ENCODE measurements at regions not wholly inside any gene's neighbourhood (a gene's known extent, or its start where the extent isn't known, plus 50 kb on each side); places are given as distances from the start of the nearest gene placed in this dataset.
"Not testable (repeated sequence)": the region's sequence is repeated elsewhere in the genome, so short reads cannot be mapped to it uniquely, and the experiment has no call there.

GRCh38 chr5:72702105-72702504 is 114.4 kb upstream of the TNPO1 start:
- TF ChIP-seq POLR2A (IDR thresholded peaks at IDR 0.05) = not testable (repeated sequence)
- TF ChIP-seq, protein P1, sequence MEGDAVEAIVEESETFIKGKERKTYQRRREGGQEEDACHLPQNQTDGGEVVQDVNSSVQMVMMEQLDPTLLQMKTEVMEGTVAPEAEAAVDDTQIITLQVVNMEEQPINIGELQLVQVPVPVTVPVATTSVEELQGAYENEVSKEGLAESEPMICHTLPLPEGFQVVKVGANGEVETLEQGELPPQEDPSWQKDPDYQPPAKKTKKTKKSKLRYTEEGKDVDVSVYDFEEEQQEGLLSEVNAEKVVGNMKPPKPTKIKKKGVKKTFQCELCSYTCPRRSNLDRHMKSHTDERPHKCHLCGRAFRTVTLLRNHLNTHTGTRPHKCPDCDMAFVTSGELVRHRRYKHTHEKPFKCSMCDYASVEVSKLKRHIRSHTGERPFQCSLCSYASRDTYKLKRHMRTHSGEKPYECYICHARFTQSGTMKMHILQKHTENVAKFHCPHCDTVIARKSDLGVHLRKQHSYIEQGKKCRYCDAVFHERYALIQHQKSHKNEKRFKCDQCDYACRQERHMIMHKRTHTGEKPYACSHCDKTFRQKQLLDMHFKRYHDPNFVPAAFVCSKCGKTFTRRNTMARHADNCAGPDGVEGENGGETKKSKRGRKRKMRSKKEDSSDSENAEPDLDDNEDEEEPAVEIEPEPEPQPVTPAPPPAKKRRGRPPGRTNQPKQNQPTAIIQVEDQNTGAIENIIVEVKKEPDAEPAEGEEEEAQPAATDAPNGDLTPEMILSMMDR (IDR thresholded peaks at IDR 0.05) = not testable (repeated sequence)

All from lower leg skin (tissue), 3 donors.